Embryonic facial prominence (tissue), 1 donor: ENCODE measurements at regions not wholly inside any gene's neighbourhood (a gene's known extent, or its start where the extent isn't known, plus 50 kb on each side); places are given as distances from the start of the nearest gene placed in this dataset.

Experiments used
- DNase-seq: peaks from one replicate; pipeline ENCODE4 v3.0.0-alpha.2; 2016; ENCODE audit errors: extremely low spot score

GRCh38 chr3:59339818-59340217 lies 290.0 kb upstream of the CFAP20DC start:
- DNase-seq: no peak

GRCh38 chr3:59338934-59339333 lies 289.1 kb upstream of the CFAP20DC start:
- DNase-seq: no peak

- no peak for DNase-seq
Measured at GRCh38 chr3:59335338-59335737, 285.5 kb upstream of the CFAP20DC start.

GRCh38 chr3:59334585-59334984 lies 284.8 kb upstream of the CFAP20DC start:
- no peak for DNase-seq

GRCh38 chr3:59327376-59327808 lies 277.6 kb upstream of the CFAP20DC start:
- no peak for DNase-seq

- DNase-seq: no peak
Measured at GRCh38 chr3:59326246-59327024, 276.6 kb upstream of the CFAP20DC start.

GRCh38 chr3:59321881-59322540 lies 272.2 kb upstream of the CFAP20DC start:
- no peak for DNase-seq

GRCh38 chr3:59320080-59320479 lies 270.3 kb upstream of the CFAP20DC start:
- no peak for DNase-seq

GRCh38 chr3:59319442-59319841 lies 269.6 kb upstream of the CFAP20DC start:
- no peak for DNase-seq

GRCh38 chr3:59318881-59319280 lies 269.1 kb upstream of the CFAP20DC start:
- DNase-seq: no peak

- DNase-seq: no peak
Measured at GRCh38 chr3:59317386-59317785, 267.6 kb upstream of the CFAP20DC start.

- no peak for DNase-seq
Measured at GRCh38 chr3:59316688-59317275, 267.0 kb upstream of the CFAP20DC start.

- no peak for DNase-seq
Measured at GRCh38 chr3:59313365-59313764, 263.5 kb upstream of the CFAP20DC start.

GRCh38 chr3:59311231-59311630 lies 261.4 kb upstream of the CFAP20DC start:
- no peak for DNase-seq

- no peak for DNase-seq
Measured at GRCh38 chr3:59310736-59311135, 260.9 kb upstream of the CFAP20DC start.

GRCh38 chr3:59308684-59309083 lies 258.9 kb upstream of the CFAP20DC start:
- no peak for DNase-seq

GRCh38 chr3:59308001-59308400 lies 258.2 kb upstream of the CFAP20DC start:
- DNase-seq: no peak

- DNase-seq: no peak
Measured at GRCh38 chr3:59306436-59306835, 256.6 kb upstream of the CFAP20DC start.

- DNase-seq: no peak
Measured at GRCh38 chr3:59304296-59304695, 254.5 kb upstream of the CFAP20DC start.

GRCh38 chr3:59303452-59303851 lies 253.6 kb upstream of the CFAP20DC start:
- DNase-seq: no peak

GRCh38 chr3:59302442-59302841 lies 252.6 kb upstream of the CFAP20DC start:
- no peak for DNase-seq

- DNase-seq: no peak
Measured at GRCh38 chr3:59300733-59301132, 250.9 kb upstream of the CFAP20DC start.

- DNase-seq: no peak
Measured at GRCh38 chr3:59299561-59299960, 249.7 kb upstream of the CFAP20DC start.
